Memory B cell (primary cell): ENCODE measurements at regions not wholly inside any gene's neighbourhood (a gene's known extent, or its start where the extent isn't known, plus 50 kb on each side); places are given as distances from the start of the nearest gene placed in this dataset.
A peak's percentile ranks its signal among the peaks of the same experiment; 100 is the strongest.

Experiments used
- ATAC-seq: fragments of 150-1000 bp; cut with Tn5 transposase; 2 replicates; pipeline ENCODE4 v1.10.0; 2021; ENCODE audit warnings: low read depth, mild to moderate bottlenecking, moderate library complexity
- DNase-seq, 2 donors: peaks; one replicate each; pipeline ENCODE4 v3.0.0; 2022; ENCODE audit warnings: low spot score in 2 of 2
- H3K27ac Mint-ChIP-seq: one replicate; pipeline ENCODE4 v1.8.0; 2022; ENCODE audit warnings: mild to moderate bottlenecking, moderate library complexity, mixed read lengths
- H3K27me3 Mint-ChIP-seq: one replicate; pipeline ENCODE4 v1.8.0; 2022; ENCODE audit warnings: mixed read lengths
- H3K36me3 Mint-ChIP-seq: one replicate; pipeline ENCODE4 v1.8.0; 2022; ENCODE audit warnings: mild to moderate bottlenecking, mixed read lengths
- H3K4me1 Mint-ChIP-seq: one replicate; pipeline ENCODE4 v1.8.0; 2022; ENCODE audit warnings: mixed read lengths
- H3K4me3 Mint-ChIP-seq: one replicate; pipeline ENCODE4 v1.8.0; 2022; ENCODE audit warnings: mild to moderate bottlenecking, moderate library complexity, mixed read lengths
- H3K9me3 Mint-ChIP-seq: one replicate; pipeline ENCODE4 v1.8.0; 2022; ENCODE audit warnings: mixed read lengths

DNA sequence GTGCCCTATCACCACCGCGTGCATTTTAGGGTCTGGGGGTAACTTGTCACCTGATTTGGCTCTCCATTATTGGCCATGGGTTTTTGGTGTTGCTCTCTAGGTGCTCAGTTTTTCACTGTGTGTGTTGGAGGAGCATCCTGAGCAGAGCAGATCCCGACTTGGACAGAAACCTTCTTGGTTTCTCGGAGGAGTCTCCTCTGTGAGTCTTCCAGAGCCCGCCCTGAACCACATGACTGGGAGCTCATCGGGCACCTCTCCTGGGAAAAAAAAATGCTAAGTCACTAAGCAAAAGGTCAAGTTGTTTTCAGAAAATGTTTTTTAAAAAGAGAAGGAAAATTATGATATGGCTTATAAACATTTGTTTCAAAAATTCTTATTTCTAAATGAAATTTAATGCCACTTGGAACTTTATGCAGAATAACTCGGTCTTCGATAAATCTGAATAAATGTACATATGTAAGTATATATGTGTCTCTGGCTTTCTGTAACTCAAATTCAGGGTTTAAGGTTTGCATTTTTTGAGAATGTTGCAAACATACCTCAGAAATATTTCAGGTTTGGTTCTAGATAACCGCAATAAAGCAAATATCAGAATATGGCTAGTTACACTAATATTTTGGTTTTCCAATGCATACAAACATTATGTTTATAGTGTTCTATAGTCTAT, 255.2 kb downstream of the AUH start:
- no peak overlapping the region for H3K4me3 Mint-ChIP-seq
- H3K9me3 Mint-ChIP-seq, result peaks cover 3% of the 10 kb centered on the region
- H3K27ac Mint-ChIP-seq, result no peak overlapping the region
- no peaks in the 10 kb centered on the region for H3K36me3 Mint-ChIP-seq
- ATAC-seq (no peak), DNase-seq (no peak)
- peaks cover 6% of the 10 kb centered on the region for H3K4me1 Mint-ChIP-seq
- H3K27me3 Mint-ChIP-seq, result peaks cover 2% of the 10 kb centered on the region

DNA sequence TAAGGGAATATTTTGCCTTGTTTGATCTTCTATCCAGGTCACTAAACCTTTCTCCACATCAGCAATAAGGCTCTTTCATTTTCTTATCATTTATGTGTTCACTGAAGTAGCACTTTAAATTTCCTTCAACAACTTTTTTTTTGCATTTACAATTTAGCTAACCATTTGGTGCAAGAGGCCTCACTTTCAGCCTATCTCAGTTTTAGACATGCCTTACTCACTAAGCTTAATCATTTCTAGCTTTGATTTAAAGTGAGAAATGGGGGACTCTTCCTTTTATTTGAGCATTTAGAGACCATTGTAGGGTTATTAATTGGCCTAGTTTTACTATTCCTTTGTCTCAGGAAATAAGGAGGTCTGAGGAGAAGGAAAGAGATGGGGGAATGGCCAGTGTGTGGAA, 250.5 kb downstream of the AUH start:
- Mint-ChIP-seq H3K4me1 (no peaks in the 10 kb centered on the region), H3K27ac (no peak overlapping the region), H3K27me3 (no peaks in the 10 kb centered on the region), H3K4me3 (no peak overlapping the region), H3K36me3 (no peaks in the 10 kb centered on the region), H3K9me3 (peaks cover 3% of the 10 kb centered on the region)
- ATAC-seq, result no peak
- DNase-seq, result no peak

DNA sequence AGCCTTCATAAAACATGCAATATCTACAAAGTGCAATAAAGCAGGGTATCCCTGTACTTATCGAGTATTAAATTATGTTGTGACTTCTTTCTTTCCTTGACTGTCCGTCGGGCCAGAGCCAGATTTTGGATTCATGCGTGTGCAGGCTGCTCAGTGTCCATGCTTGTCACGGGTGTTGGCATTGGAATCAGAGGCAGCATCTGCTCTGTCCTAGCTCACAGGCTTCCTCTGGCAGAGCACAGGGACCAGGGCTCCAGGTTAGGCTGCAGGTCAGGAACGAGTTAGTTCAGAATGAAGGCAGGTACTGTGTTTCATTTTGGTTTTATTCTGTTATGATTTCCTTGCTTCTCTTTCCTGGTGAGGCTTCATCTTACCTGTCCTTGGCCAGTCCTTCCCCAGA, 249.8 kb downstream of the AUH start:
- no peak overlapping the region for H3K27ac Mint-ChIP-seq
- H3K4me3 Mint-ChIP-seq, result no peak overlapping the region
- no peak for ATAC-seq
- H3K27me3 Mint-ChIP-seq, result no peaks in the 10 kb centered on the region
- DNase-seq, result no peak
- H3K36me3 Mint-ChIP-seq, result no peaks in the 10 kb centered on the region
- no peaks in the 10 kb centered on the region for H3K4me1 Mint-ChIP-seq
- H3K9me3 Mint-ChIP-seq, result peaks cover 3% of the 10 kb centered on the region

DNA sequence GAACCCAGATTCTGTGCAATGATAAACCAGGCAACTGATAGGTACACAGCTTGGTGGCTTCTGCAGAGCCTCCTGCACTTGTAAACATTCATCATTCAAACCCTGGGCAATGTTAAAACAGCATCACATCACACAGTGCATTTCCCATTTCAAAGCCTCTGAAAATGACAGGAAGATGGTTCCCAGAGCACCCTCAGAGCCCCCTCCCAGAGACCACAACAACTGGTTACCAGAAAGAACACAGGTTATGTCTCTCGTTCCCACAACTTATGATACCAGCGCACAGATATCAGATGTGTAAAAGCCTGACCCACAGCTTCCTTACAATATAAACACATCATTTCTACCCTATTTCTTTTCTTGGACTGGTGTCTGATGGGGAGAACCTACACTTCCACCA, 248.7 kb downstream of the AUH start:
- Mint-ChIP-seq H3K4me3 (no peak overlapping the region), H3K36me3 (no peaks in the 10 kb centered on the region), H3K27me3 (no peaks in the 10 kb centered on the region), H3K27ac (no peak overlapping the region), H3K9me3 (peaks cover 3% of the 10 kb centered on the region), H3K4me1 (peaks cover 4% of the 10 kb centered on the region)
- ATAC-seq, result no peak
- no peak for DNase-seq

DNA sequence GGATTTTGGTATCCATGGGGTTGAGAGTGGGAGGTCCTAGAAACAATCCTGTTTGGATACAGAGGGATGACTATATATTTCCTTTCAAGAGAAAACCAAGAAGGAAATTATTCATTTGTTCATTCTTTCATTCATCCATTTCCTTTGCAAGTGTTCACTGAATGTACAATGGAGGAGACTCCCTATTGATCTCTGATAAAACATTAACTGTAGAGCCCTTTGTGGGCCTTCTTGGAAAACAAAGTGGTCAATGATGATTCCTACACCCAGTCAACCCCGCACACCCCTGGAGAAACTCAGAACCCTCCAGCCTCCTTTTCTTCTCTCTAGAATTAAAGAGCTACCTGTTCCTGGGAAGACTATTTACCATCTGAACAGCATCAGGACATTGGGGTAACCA, 247.3 kb downstream of the AUH start:
- Mint-ChIP-seq H3K36me3 (no peaks in the 10 kb centered on the region), H3K27me3 (peaks cover 2% of the 10 kb centered on the region), H3K27ac (no peak overlapping the region), H3K9me3 (peaks cover 3% of the 10 kb centered on the region), H3K4me1 (peaks cover 8% of the 10 kb centered on the region), H3K4me3 (no peak overlapping the region)
- no peak for ATAC-seq
- DNase-seq, result no peak

DNA sequence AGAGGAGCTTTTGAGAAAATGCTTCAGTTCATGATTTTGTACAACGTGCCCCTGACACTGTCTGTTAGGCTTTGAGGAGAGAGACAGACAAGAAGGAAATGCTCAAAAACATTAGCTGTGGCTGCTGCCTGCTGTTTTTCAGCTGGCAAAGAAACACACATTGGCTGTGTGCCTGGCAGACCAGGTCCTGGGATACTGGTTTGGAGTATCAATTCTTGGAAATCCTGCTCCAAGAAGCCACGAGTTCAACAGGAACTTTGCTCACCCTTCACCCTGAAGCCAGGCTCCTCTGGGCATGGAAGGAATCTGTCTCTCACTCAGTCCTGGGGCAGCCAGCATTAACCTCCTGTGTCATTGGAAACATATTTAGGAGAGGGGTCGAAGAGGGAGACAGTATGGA, 245.5 kb downstream of the AUH start:
- ATAC-seq, result no peak
- Mint-ChIP-seq H3K27ac (no peak overlapping the region), H3K27me3 (peaks cover 2% of the 10 kb centered on the region)

DNA sequence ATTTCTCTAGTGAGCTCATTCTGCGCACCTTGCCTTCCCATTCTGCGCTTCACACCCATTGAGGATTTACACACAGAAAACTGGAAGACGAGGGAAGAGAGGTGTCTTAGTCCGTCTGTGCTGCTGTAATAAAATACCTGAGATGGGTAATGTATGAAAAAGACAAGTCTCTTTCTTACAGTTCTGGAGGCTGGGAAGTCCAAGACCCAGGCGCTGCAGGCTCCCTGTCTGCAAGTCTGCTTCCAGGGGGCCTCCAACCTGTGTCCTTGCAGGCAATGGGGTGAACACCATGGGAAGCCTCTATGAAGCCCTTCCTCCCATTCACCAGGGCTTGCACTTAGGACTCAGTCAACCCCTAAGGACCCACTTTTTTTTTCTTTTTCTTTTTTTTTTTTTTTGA, 245.0 kb downstream of the AUH start:
- H3K4me1 Mint-ChIP-seq, result peaks cover 8% of the 10 kb centered on the region
- H3K27me3 Mint-ChIP-seq, result peaks cover 2% of the 10 kb centered on the region
- DNase-seq (no peak), ATAC-seq (no peak)
- no peak overlapping the region for H3K27ac Mint-ChIP-seq
- H3K4me3 Mint-ChIP-seq, result no peak overlapping the region
- no peaks in the 10 kb centered on the region for H3K9me3 Mint-ChIP-seq
- no peaks in the 10 kb centered on the region for H3K36me3 Mint-ChIP-seq

More for the DNA sequence above, 245.5 kb downstream of the AUH start:
- DNase-seq, result no peak
- H3K4me1 Mint-ChIP-seq, result peaks cover 8% of the 10 kb centered on the region
- H3K9me3 Mint-ChIP-seq, result peaks cover under 1% of the 10 kb centered on the region
- no peak overlapping the region for H3K4me3 Mint-ChIP-seq
- H3K36me3 Mint-ChIP-seq, result no peaks in the 10 kb centered on the region

DNA sequence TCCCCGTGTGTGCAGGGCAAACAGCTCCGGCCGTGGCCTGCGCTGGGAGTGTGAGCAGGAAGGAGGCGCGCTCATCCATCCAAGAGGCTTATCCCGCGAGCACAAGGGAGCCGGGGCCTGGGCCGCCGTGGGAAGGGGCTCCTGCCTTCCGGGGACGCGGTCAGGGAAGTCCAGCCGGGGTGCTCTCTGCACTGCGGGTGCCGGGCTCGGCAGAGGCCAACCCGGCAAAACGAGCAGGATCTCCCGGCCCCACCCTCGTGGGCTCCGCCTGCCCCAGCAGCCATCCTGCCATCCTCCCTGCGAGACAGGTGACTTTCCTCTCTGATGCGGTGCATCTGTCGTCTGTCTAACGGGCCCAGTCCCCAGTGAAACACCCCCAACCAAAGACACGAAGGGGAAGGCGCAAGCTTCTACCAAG, 244.2 kb downstream of the AUH start:
- Mint-ChIP-seq H3K4me3 (peak overlapping the region; percentile 77), H3K4me1 (peaks cover 8% of the 10 kb centered on the region), H3K27me3 (peaks cover 2% of the 10 kb centered on the region), H3K36me3 (no peaks in the 10 kb centered on the region), H3K9me3 (peaks cover 2% of the 10 kb centered on the region), H3K27ac (no peak overlapping the region)
- no peak for ATAC-seq
- no peak for DNase-seq

DNA sequence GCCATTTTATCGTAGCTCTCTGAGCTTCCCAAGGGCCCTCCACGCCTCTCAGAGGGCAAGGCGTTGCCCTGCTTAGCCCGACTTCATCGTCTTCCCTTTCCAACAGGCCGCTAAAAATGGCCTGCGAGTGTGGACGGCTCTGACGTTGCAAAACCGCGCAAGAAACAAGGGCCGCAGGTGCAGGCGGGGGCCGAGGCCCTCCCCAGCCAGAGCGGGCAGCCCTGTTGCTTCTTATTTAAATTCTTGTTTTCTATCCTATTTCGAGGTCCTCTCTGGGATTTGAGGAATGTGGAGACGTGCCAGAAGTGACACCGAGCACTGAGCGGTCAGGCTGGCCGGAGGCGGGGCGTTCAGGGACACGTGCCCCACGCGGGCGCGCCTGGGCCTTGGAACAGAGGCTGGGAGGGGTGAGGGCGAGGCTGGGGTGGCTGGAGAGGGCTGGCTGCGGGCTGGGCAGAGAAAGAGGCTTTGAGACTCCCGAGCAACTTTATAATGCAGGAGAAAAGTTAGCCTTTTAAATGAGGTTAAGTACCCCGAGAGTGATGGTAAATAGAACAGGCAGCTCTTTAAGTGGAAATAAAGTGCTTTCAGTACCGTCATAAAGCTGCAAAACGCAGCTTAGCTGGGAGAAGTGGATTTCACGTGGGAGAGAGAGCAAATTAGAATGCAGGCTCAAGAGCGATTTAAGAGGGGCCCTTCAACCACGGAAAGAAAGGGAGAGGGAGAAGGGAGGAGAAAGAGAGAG, 243.6 kb downstream of the AUH start:
- H3K27me3 Mint-ChIP-seq, result peaks cover 2% of the 10 kb centered on the region
- peaks cover 8% of the 10 kb centered on the region for H3K4me1 Mint-ChIP-seq
- DNase-seq (no peak), ATAC-seq (no peak)
- H3K4me3 Mint-ChIP-seq, result peak overlapping the region; percentile 77
- no peaks in the 10 kb centered on the region for H3K36me3 Mint-ChIP-seq
- H3K9me3 Mint-ChIP-seq, result peaks cover 2% of the 10 kb centered on the region
- H3K27ac Mint-ChIP-seq, result no peak overlapping the region

DNA sequence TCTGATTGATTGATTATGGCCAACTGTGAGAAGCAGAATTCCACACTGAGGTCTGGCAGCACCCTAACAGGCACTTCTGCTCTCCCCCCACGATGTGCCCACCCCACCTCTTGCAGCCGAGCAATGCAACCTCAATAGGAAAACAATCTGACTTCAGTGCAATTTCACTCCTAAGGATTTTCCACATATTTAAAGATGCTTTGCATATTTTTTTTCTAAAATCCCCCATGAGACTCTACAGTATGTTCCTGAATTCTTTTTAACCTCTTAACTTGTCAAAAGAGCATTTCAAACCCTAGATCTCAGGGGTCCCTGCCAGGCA, 243.1 kb downstream of the AUH start:
- peaks cover 2% of the 10 kb centered on the region for H3K9me3 Mint-ChIP-seq
- DNase-seq, result no peak
- peaks cover 8% of the 10 kb centered on the region for H3K4me1 Mint-ChIP-seq
- H3K36me3 Mint-ChIP-seq, result no peaks in the 10 kb centered on the region
- peak overlapping the region; percentile 77 for H3K4me3 Mint-ChIP-seq
- peaks cover 2% of the 10 kb centered on the region for H3K27me3 Mint-ChIP-seq
- H3K27ac Mint-ChIP-seq, result no peak overlapping the region
- no peak for ATAC-seq

DNA sequence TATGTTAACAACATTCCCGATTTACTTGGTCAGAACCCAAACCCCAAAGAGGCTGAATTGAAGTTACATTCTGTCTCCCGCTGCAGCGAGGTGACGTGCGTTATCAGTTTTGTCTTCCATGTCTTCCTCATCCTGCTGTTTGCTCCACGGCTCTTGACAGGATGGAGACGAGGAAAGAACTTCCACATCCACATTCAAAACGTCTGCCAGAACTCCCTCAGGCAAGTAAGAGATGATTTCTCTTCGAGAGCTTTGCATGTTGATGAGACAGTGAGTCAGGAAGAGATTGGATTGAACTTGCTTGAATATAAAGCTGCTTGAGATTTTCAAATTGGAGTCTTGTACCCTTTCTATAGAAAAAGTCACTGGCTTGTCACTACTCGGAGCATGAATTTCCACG, 242.6 kb downstream of the AUH start:
- DNase-seq (no peak), ATAC-seq (no peak)
- peaks cover 8% of the 10 kb centered on the region for H3K4me1 Mint-ChIP-seq
- peaks cover 2% of the 10 kb centered on the region for H3K27me3 Mint-ChIP-seq
- no peak overlapping the region for H3K4me3 Mint-ChIP-seq
- H3K36me3 Mint-ChIP-seq, result no peaks in the 10 kb centered on the region
- peaks cover 2% of the 10 kb centered on the region for H3K9me3 Mint-ChIP-seq
- no peak overlapping the region for H3K27ac Mint-ChIP-seq

DNA sequence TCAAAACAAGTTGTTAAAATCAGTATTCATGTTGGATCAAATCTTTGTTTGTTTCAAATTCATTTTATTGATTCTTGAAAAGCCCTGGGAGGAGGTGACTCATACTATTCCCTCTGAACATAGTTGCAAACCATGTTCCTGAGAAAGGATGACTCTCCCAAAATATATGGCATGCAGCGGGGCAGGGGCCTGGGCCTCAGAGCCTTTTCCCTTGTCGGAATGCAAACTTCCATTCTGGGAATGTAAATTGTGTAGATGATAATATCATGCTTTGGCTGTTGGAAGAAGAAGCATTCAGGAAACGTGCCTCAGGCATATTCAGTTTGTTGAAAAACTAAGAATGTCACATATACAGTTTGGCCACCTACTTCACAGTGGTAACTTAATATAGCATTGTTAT, 242.0 kb downstream of the AUH start:
- no peak overlapping the region for H3K27ac Mint-ChIP-seq
- H3K9me3 Mint-ChIP-seq, result peaks cover 4% of the 10 kb centered on the region
- no peak overlapping the region for H3K4me3 Mint-ChIP-seq
- peaks cover 8% of the 10 kb centered on the region for H3K4me1 Mint-ChIP-seq
- DNase-seq, result no peak
- peaks cover 2% of the 10 kb centered on the region for H3K27me3 Mint-ChIP-seq
- ATAC-seq, result no peak
- H3K36me3 Mint-ChIP-seq, result no peaks in the 10 kb centered on the region

DNA sequence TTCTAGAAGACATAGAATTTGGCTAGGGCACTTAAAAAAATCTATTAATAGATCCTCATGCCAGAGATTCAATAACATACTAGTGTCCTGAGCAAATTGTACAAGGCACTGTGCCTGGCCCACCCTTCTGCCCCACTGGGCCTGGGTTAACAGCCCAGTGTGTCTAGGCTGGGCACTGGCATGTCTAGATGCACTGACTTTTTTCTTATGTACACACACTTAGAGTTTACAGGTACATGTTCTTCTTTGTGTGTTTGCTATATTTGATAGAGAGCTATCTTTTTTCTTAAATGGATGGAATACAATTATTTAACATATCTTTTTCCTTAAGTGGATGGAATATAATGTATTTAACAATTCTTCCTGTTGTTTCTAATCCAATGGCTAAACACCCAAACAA, 241.5 kb downstream of the AUH start:
- no peak for ATAC-seq
- H3K27ac Mint-ChIP-seq, result no peak overlapping the region

DNA sequence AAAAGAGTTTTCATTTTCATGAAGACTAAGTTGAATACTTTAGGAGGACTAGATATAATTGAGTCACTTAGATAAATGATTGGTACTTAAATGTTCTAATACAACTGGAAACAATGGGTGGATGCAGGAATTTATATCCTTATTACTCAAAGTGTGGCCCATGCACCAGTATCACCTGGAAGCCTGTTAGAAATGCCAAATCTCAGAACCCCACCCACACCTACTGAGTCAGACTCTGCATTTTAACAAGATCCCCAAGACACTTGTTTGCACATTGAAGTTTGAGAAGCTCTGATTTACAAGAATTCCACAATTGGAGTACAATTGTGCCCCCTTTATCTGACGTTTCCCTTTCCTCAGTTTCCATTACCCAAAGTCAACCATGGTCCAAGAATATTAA, 239.0 kb downstream of the AUH start:
- Mint-ChIP-seq H3K36me3 (no peaks in the 10 kb centered on the region), H3K27me3 (peaks cover 2% of the 10 kb centered on the region), H3K4me3 (no peak overlapping the region), H3K27ac (no peak overlapping the region), H3K4me1 (peaks cover 6% of the 10 kb centered on the region), H3K9me3 (peaks cover 5% of the 10 kb centered on the region)
- DNase-seq (no peak), ATAC-seq (no peak)

More for the DNA sequence above, 241.5 kb downstream of the AUH start:
- Mint-ChIP-seq H3K27me3 (peaks cover 2% of the 10 kb centered on the region), H3K4me3 (no peak overlapping the region), H3K36me3 (no peaks in the 10 kb centered on the region), H3K4me1 (peaks cover 8% of the 10 kb centered on the region), H3K9me3 (peaks cover 4% of the 10 kb centered on the region)
- DNase-seq, result no peak
